GM19324 (cell line): ENCODE measurements at regions not wholly inside any gene's neighbourhood (a gene's known extent, or its start where the extent isn't known, plus 50 kb on each side); places are given as distances from the start of the nearest gene placed in this dataset.

Experiments
- ATAC-seq: cut with Tn5 transposase; IDR thresholded peaks from one replicate; pipeline ENCODE4 v1.9.1; 2021; ENCODE audit warnings: mild to moderate bottlenecking, moderate library complexity; ENCODE audit not compliant: unreplicated experiment, low FRiP score

GRCh38 chr14:85445151-85445795 lies 84.7 kb upstream of the FLRT2 start:
- ATAC-seq = no peak

DNA sequence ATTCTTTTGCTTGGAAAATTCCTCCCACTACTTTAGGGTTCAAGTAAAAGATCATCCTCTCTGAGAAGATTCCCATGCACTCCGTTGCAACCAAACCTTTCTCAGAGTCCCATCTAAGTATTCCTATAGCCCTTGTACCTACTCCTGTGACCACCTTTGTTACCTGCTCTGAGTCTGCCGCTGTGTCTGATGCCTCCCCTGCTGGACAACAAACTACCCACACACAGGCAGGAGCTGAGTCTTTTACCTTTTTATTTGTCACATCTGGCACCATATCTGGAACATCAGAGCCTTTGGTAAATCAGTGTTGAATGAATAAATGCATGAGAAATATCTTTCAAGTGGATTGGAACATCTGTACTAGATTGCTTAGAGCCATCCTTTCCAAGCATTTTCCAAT lies 82.1 kb upstream of the FLRT2 start:
- ATAC-seq = no peak

- ATAC-seq = no peak
These were observed 78.5 kb upstream of the FLRT2 start for GRCh38 chr14:85451421-85451820.

DNA sequence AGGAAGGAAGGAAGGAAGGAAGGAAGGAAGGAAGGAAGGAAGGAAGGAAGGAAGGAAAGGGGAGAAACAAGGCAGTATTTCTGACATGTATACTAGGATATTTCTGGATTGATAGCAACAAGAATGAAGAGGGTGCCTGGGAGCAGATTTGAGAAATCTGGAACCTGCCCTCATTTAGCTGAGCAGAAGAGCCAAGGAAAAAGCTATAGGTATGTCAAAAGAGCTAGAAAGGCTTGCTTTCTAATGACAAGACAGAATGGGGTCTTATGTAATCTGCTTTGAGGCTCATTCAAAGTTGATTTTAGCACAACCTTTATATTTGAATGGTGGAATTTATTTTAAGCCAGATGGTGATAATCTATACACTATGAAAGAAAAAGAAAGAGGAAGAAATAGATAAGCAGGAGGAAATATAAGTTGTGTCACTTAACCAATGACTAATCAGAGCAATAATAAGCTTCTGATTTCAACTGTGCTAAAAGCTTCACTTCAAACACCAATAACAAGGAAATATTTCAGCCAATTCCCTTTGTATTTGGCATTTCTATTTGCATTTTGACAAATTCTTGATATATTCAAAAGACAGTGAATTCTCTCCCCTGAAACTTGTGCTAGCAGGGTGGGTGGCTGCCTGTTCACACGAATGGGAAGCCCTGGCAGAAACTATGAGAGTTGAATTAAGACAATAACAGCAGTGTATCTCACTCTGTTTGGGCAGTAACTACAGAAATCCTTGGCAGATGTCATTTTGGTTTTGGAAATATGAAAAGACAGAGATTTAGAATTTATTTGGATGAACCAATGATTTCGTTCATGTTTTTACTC lies 76.3 kb upstream of the FLRT2 start:
- no peak for ATAC-seq

DNA sequence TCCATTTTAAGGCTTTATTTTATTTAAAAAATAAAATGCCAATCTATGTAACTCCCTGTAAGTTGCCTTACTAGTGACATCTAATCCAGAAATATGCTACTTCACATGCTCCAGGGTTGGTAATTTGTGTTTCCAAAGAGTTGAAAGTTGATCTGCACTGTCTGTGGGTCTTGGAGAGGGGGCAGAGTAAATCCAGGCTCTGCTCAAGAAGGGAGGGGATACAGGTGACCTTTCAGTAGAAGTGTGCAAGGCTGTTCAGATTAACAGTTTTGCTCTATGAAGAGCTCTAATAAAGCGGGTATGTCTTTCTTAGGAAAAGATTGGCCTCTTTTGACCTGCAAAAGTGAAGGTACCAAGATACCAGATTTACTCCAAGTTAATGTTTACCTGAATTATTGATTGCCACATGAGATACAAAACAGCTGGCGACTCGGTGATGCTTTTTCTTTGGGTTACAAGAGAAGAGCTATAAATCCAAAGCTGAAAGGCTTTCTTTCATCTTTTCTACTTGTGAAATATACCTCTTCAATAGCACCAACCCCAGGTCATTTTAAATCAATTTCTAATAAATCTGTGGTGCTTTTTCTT lies 75.6 kb upstream of the FLRT2 start:
- ATAC-seq = no peak

- ATAC-seq = no peak
These were observed 70.5 kb upstream of the FLRT2 start for GRCh38 chr14:85459361-85460000.

DNA sequence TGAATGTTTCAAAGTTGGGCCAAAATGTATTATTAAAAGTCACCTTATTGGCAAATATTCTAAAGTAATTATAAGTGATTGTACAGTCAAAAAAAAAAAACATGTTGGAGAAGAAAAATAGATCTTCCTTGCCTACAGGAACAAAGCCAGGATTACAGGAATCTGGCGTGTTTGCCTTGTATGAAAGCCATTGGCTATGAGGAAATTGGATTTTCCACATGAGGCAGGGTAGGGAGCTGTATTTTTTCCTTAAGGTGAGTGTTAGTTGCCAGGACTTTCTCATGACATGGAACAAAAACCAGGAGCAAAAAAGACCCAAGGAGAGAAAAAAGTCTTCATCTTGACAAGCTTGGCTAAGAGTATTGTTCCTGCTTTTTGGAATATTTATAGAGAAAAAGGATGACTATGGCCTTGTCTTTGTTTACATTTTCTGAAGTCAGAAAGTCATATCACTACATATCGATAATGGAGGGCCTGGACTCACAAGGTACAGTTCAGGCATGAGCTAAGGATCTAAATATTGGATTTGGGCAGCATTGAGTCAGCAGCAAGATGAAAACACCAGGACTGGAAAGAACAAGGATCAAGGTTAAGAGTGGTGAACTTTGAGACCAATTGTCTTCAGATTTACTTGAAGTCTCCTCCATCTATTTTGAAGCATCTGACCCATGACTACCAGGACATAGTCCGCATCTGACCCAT lies 68.4 kb upstream of the FLRT2 start:
- no peak for ATAC-seq

DNA sequence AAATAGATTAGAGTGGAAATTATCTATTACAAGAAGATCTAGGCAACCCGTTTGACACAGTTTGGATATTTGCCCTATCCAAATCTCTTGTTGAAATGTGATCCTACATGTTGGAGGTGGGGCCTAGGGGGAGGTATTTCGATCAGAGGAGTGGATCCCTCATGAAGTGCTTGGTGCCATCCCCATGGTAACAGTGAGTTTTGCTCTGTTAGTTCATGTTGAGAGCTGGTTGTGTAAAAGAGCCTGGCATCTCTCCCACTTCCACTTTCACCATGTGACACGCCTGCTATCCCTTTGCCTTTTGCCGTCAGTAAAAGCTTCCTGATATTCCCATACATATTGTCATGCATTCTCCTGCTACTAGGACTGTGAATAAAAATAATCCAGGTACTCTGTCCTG lies 66.4 kb upstream of the FLRT2 start:
- no peak for ATAC-seq

DNA sequence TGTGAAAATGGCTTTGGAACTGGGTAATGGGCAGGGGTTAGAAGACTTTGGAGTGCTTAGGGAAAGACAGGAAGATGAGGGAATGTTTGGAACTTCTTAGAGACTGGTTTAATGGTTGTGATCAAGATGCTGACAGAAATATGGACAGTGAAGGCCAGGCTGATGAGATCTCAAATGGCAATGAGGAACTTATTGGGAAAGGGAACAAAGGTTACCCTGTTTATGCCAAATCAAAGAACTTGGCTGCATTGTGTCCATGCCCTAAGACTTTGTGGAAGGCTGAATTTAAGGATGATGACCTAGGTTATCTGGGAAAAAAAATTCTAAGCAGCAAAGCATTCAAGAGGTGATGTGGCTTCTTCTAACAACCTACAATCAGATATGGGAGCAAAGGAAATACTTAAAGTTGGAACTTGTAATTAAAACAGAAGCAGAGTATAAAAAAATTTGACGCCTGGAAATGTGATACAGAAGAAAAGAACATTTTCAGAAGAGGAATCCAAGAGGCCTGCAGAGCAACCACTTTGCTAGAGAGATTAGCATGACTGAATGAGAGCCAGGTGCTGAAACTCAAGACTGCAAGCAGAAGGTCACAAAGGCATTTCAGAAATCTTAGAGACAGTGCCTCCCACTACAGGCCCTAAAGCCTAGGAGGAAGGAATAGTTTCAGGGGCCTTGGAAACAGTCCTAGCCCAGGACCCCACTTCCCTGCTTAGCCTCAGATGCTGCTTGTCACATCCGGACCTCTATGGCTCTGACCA lies 65.6 kb upstream of the FLRT2 start:
- ATAC-seq = no peak

GRCh38 chr14:85466678-85467077 lies 63.3 kb upstream of the FLRT2 start:
- ATAC-seq = no peak

- no peak for ATAC-seq
These were observed 61.1 kb upstream of the FLRT2 start for GRCh38 chr14:85468816-85469215.

- ATAC-seq = no peak
These were observed 58.8 kb upstream of the FLRT2 start for GRCh38 chr14:85471156-85471555.

GRCh38 chr14:85471744-85472143 lies 58.2 kb upstream of the FLRT2 start:
- ATAC-seq = no peak

DNA sequence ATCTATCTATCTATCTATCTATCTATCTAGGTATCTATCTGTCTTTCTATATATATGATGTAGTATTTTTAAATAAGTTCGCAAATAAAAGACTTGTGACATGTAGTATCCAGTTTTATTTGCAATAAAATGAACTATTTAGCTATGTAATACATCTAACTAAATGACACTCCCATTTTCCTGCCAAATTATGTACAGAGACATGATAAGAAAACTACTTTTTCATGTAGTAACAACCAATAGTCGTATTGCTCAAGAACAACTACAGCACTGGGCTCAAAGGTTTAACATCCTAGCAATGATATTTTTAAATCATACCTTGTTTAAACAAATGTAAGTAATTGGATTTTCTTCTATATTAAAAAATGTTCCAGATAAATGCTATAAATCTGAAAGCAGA lies 55.5 kb upstream of the FLRT2 start:
- no peak for ATAC-seq

- ATAC-seq = no peak
These were observed 54.8 kb upstream of the FLRT2 start for GRCh38 chr14:85475113-85475512.

DNA sequence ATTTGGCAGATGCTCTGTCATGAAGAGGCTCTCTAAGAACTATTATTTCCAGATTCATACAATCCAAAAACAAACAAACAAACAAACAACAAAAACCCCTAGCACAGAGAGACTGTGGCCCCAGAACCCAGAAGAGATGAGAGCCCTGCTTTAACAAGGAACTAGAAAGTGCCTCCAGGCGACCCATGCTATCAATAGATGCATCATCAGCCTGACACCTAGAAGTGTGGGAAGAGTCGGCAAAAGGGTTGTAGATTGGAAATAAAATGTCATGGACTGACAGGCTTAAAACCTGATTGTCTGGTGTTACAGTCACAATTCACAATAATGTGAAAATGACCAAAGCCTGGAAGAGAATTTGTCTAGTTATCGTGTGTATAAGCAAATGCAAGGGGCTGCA lies 50.6 kb upstream of the FLRT2 start:
- no peak for ATAC-seq

- no peak for ATAC-seq
These were observed 50.2 kb upstream of the FLRT2 start for GRCh38 chr14:85479771-85480170.
